Muscle of arm (tissue), 1 donor: ENCODE measurements at regions not wholly inside any gene's neighbourhood (a gene's known extent, or its start where the extent isn't known, plus 50 kb on each side); places are given as distances from the start of the nearest gene placed in this dataset.
"Not testable (repeated sequence)": the region's sequence is repeated elsewhere in the genome, so short reads cannot be mapped to it uniquely, and the experiment has no call there.

ENCODE experiments used
- DNase-seq: peaks from one replicate; pipeline ENCODE4 v3.0.0-alpha.2; 2013

DNA sequence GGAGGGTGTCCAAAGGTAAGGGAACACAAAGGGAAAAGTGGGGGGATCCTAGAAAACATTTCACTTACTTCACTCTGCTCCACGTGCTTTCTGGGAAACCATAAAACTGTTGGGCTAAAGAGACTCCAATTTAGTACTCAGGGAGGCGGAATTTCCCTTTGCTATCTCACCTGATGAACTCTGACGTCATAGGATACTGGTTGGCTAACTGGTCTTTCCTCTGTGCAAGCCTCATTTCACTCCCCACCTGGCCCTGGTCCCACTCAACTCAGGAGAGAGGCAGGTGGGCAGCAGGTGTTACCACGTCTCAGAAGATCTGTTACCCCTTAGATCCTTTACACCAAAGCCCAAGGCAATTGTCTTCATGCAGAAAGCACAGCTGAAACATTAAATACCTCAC, 51.8 kb upstream of the PMAIP1 start:
- DNase-seq: no peak

GRCh38 chr18:59847491-59847846, 52.3 kb upstream of the PMAIP1 start:
- not testable (repeated sequence) for DNase-seq

DNA sequence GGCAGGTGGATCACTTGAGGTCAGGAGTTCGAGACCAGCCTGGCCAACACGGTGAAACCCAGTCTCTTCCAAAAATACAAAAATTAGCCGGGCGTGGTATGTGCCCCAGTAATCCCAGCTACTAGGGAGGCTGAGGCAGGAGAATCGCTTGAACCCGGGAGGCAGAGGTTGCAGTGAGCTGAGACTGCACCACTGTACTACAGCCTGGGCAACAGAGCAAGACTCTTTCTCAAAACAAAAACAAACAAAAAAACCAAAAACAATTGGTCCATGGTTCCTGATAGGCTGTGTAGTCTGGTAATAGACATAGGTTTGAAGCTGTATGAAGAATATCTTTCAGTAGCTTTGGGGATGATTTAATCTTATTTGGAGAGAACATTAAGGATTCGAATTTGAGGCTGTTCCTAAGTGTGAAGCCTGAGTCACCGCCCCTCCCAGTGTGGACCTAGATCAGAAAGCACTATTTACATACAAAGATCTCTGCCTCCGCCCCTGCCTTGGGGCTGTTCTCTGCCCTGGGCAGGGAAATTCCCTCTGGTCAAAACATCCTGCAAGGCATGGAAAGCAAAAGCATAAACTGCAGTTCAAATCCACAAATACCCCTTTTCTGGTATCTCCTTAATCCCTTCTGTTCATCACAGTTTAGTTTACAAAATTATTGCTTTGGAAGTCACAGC, 52.8 kb upstream of the PMAIP1 start:
- DNase-seq: no peak

GRCh38 chr18:59842947-59843346, 56.8 kb upstream of the PMAIP1 start:
- DNase-seq: no peak

GRCh38 chr18:59839931-59840685, 59.7 kb upstream of the PMAIP1 start:
- DNase-seq: no peak

- no peak for DNase-seq
Observed at GRCh38 chr18:59839246-59839645, 60.5 kb upstream of the PMAIP1 start.

DNA sequence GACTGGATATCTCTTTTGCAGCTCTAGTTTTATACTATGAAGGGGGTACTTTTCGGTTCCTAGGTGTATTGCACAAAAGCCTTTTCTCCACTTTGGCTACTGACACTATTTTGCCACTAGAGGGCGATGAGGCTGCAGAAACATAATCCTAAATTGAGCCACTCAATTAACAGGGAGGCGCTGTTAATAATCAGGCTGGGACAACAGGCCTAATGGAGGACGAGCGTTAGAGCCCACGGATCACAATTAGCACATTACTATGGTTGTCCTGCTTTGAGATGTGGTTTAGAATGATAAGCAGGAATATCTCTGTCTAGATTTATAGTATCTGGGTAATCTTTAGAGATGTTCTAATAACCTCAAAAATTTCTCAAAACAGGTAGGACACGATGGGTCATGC, 62.2 kb upstream of the PMAIP1 start:
- peak; percentile 38 for DNase-seq

GRCh38 chr18:59835605-59836379, 64.0 kb upstream of the PMAIP1 start:
- DNase-seq: no peak

- no peak for DNase-seq
Observed at GRCh38 chr18:59834267-59834666, 65.5 kb upstream of the PMAIP1 start.

- DNase-seq: no peak
Observed at GRCh38 chr18:59833785-59834184, 66.0 kb upstream of the PMAIP1 start.

DNA sequence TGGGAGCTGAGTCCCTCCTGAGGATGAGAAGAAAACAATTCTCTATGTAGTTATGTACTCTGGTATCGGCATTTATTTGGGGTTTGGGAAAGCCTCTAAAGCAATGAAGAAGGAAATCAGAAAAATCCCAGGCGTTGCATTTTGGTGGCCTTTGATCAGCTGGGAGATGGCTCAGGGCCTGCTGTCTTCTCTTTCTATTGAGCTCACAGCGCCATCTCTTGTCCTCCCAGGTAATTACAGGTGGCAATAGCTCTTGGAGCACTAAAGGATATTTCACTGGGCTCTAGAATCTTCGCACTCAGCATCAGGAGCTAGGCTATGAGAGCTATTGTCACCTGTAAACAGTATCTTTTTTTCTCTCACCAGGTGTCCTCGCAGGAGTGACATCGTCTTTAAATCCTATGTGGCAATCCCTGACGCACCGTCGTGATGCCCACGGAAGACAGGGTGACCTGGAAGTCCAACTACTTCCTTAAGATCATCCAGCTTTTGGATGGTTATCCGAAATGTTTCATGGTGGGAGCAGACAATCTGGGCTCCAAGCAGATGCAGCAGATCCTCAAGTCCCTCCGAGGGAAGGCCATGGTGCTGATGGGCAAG, 76.1 kb upstream of the PMAIP1 start:
- peak; percentile 84 for DNase-seq

GRCh38 chr18:59822612-59823550, 76.9 kb upstream of the PMAIP1 start:
- DNase-seq: no peak

DNA sequence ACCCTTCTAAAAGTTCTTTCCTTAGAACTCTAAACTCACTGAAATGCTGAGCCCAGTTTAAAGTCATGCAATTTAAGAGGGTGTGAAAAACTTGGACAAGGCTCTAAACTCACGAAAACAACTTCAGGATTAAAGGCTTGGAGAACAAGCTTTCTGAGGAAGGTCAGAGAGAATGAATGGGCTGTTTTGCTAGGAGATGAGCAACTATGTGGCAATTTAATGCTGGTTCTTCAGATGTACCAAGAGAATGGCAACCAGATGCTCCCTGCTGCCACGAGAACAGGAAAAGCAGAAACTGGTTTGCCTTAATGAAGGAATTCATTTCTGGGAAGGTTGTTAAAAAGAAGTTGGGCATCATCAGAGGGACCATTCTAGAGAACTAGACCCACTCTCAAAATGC, 77.8 kb upstream of the PMAIP1 start:
- DNase-seq: no peak

GRCh38 chr18:59820663-59821062, 79.1 kb upstream of the PMAIP1 start:
- no peak for DNase-seq

- no peak for DNase-seq
Observed at GRCh38 chr18:59818769-59819168, 81.0 kb upstream of the PMAIP1 start.

DNA sequence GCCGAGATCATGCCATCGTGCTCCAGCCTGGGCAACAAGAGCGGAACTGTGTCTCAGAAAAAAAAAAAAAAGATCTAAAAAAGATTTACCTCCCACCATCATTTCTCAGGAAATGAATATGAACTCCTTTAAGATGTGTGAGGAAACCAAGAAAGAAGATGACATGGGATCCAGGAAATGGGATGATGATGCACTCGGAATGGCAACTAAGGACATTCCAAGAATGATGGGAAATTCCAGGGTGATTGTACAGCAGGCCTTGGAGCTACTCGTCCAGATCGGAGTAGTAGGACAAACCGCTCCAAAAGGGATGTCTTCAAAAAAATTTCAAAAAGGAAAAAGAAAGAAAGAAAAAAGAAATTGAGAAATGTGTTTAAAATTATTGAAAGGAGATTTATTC, 84.9 kb upstream of the PMAIP1 start:
- DNase-seq: no peak

GRCh38 chr18:59813942-59814341, 85.9 kb upstream of the PMAIP1 start:
- no peak for DNase-seq

GRCh38 chr18:59810735-59811520, 88.9 kb upstream of the PMAIP1 start:
- DNase-seq: no peak

- no peak for DNase-seq
Observed at GRCh38 chr18:59810183-59810582, 89.6 kb upstream of the PMAIP1 start.

DNA sequence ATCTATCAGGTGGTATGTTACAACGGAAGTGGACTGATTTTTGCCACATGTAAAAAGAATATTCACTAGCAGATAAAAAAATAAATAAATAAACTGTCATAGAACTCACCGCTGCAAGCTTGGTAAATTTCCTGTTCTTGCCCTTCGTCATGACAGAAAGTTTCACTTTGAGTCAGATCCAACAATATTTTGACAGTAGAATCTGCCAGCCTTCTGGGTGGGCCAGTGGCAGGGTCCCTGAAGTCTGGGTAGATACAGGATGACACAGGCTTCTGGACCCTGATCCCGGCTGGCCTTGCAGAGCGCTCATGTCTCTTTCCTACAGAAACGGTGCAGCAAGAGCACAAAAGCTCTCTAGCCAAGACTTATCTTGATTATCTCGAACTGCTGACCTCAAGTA, 97.8 kb upstream of the PMAIP1 start:
- no peak for DNase-seq

GRCh38 chr18:59801576-59801975, 98.2 kb upstream of the PMAIP1 start:
- no peak for DNase-seq
